Stimulated activated naive CD8-positive, alpha-beta T cell treated with anti-CD3 and anti-CD28 coated beads, Interleukin-15, Interleukin-2, amounts not matched to agents 100 ng/mL and 50 ng/mL, for 24 hours (primary cell): ENCODE measurements at regions not wholly inside any gene's neighbourhood (a gene's known extent, or its start where the extent isn't known, plus 50 kb on each side); places are given as distances from the start of the nearest gene placed in this dataset.

Experiments
- H3K27ac Mint-ChIP-seq: one replicate; pipeline ENCODE4 v1.8.0; 2021; ENCODE audit warnings: mild to moderate bottlenecking, mixed read lengths
- H3K27me3 Mint-ChIP-seq: one replicate; pipeline ENCODE4 v1.8.0; 2021; ENCODE audit warnings: mixed read lengths
- H3K36me3 Mint-ChIP-seq: one replicate; pipeline ENCODE4 v1.8.0; 2021; ENCODE audit warnings: low read depth, mixed read lengths
- H3K4me1 Mint-ChIP-seq: one replicate; pipeline ENCODE4 v1.8.0; 2021; ENCODE audit warnings: low read depth, mixed read lengths
- H3K4me3 Mint-ChIP-seq: one replicate; pipeline ENCODE4 v1.8.0; 2021; ENCODE audit warnings: mild to moderate bottlenecking, mixed read lengths
- H3K9me3 Mint-ChIP-seq: one replicate; pipeline ENCODE4 v1.8.0; 2021; ENCODE audit warnings: mixed read lengths

DNA sequence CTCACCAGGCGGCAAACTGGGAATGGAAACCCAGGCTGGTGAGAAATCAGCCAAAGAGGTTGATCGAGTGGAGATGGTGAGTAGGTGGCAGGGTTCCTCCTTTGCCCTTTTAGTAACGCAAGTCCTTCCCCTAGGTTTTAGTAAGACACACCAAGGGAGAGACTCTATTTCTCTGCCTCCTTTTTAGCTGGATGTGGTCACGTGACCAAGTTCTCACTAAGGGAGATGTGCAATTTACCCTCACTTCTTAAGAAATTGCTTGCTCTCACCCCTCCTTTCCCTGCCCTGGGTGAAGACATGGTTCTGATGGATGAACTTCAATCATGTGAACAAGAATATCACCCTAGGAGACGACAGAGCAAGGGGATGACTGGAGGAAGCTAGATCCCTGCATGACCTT is 99.8 kb upstream of the FOXF1 start:
- Mint-ChIP-seq H3K4me1 (no peaks in the 10 kb centered on the region), H3K27me3 (peaks cover 8% of the 10 kb centered on the region), H3K4me3 (no peak overlapping the region), H3K9me3 (peaks cover 3% of the 10 kb centered on the region), H3K36me3 (no peaks in the 10 kb centered on the region), H3K27ac (no peak overlapping the region)

DNA sequence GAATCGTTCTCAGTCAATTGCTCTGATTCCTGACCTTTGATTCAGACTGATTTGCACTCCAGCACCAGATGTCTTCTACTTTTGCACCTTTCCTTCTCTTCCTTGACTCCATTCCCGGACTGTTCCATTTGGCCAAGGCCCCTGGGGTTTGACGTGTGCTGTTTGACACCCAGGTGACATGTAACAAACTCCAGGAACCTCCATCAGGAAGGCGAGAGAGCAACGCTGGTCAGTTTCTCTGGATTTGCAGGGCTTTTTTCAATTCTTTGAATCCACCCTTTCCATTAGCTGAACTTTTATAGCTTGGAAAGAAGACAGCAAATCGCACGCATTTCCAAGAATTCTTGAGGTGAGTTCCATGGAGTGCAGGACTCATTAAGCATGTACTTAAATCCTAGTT is 98.4 kb upstream of the FOXF1 start:
- no peak overlapping the region for H3K27ac Mint-ChIP-seq
- peaks cover 8% of the 10 kb centered on the region for H3K27me3 Mint-ChIP-seq
- peaks cover 3% of the 10 kb centered on the region for H3K9me3 Mint-ChIP-seq
- H3K4me3 Mint-ChIP-seq: no peak overlapping the region
- no peaks in the 10 kb centered on the region for H3K36me3 Mint-ChIP-seq
- H3K4me1 Mint-ChIP-seq: no peaks in the 10 kb centered on the region

DNA sequence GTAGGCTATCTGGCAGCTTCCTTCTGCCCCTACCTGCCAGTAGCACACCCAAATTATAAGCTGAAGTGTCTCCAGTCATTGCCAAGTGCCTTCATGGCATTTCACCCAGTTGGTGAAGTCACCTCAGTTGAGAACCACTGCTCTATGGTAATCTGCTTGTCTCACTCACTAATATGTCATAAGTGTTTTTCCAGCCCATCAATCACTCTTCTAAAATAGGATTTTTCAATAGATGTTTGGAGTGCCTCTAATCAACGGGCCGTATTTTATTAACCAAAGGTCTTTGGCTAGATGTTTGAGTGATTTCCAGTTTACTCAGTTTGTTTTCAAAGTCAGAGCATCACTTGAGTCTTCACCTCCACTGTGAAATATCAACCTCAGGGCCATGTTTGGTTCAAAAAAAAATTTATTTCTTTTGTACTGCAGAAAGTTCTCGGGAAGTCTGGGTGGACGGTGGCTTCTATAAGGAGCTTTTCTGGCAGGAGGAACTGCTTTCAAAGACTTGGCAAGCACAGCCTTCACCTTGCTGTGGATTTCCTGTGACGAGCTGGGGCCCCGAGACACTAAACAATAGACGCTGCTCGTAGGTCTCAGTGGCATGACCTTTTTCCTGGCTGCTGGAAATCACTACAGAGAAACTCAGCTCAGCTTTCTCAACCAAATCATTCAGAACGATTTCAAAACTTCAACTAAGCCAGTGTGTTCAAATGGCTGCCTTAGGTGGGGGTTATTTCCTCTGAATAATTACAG is 95.2 kb upstream of the FOXF1 start:
- Mint-ChIP-seq H3K27ac (no peak overlapping the region), H3K27me3 (peaks cover 5% of the 10 kb centered on the region), H3K4me3 (no peak overlapping the region), H3K9me3 (peaks cover 3% of the 10 kb centered on the region), H3K36me3 (no peaks in the 10 kb centered on the region), H3K4me1 (no peaks in the 10 kb centered on the region)

DNA sequence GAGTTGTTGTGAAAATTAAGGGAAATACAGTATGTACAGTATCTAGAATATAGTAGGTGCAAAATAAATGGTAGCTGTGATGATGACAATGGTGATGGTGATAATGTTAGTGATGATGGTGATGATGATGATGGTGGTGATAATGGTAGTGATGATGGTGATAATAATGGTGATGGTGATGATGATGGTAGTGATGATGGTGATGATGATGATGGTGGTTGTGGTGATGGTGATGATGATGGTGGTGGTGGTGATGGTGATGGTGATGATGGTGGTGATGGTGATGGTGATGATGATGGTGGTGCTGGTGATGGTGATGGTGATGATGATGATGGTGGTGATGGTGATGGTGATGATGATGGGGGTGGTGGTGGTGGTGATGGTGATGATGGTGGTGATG is 91.3 kb upstream of the FOXF1 start:
- no peaks in the 10 kb centered on the region for H3K4me1 Mint-ChIP-seq
- no peak overlapping the region for H3K4me3 Mint-ChIP-seq
- H3K27me3 Mint-ChIP-seq: no peaks in the 10 kb centered on the region
- H3K27ac Mint-ChIP-seq: no peak overlapping the region
- peaks cover 6% of the 10 kb centered on the region for H3K9me3 Mint-ChIP-seq
- H3K36me3 Mint-ChIP-seq: no peaks in the 10 kb centered on the region

DNA sequence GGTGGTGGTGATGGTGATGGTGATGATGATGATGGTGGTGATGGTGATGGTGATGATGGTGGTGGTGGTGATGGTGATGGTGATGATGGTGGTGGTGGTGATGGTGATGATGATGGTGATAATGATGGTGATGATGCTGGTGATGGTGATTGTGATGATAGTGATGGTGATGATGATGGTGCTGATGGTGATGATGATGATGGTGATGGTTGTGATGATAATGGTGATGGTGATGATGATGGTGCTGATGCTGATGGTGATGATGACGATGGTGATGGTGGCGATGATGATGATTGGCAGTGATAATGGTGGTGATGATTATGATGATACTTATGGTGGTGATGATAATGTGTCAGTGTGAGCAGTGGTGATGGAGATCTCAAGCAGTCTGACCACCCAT is 90.8 kb upstream of the FOXF1 start:
- no peaks in the 10 kb centered on the region for H3K27me3 Mint-ChIP-seq
- peaks cover 6% of the 10 kb centered on the region for H3K9me3 Mint-ChIP-seq
- no peak overlapping the region for H3K27ac Mint-ChIP-seq
- no peak overlapping the region for H3K4me3 Mint-ChIP-seq
- no peaks in the 10 kb centered on the region for H3K36me3 Mint-ChIP-seq
- no peaks in the 10 kb centered on the region for H3K4me1 Mint-ChIP-seq

DNA sequence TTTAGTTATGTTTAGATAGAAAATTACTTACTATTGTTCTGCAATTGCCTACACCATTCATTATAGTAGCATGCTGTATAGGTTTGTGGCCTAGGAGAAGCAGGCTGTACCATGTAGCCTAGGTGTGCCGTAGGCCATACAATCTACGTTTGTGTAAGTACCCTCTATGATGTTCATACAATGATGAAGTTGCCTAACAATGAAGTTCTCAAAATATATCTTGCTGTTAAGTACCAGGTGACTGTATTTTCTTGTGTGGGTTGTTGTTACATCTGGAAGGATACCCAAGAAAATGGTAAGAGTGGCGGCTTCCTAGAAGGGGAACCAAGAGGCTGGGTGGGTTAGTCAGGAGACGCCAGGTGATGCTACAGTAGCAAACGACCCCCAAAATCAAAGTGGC is 88.3 kb upstream of the FOXF1 start:
- H3K27ac Mint-ChIP-seq: no peak overlapping the region
- no peaks in the 10 kb centered on the region for H3K4me1 Mint-ChIP-seq
- no peaks in the 10 kb centered on the region for H3K36me3 Mint-ChIP-seq
- H3K4me3 Mint-ChIP-seq: no peak overlapping the region
- peaks cover 6% of the 10 kb centered on the region for H3K9me3 Mint-ChIP-seq
- no peaks in the 10 kb centered on the region for H3K27me3 Mint-ChIP-seq

GRCh38 chr16:86424398-86424797 is 85.9 kb upstream of the FOXF1 start:
- no peaks in the 10 kb centered on the region for H3K4me1 Mint-ChIP-seq
- H3K27me3 Mint-ChIP-seq: no peaks in the 10 kb centered on the region
- no peak overlapping the region for H3K4me3 Mint-ChIP-seq
- H3K27ac Mint-ChIP-seq: no peak overlapping the region
- peaks cover 6% of the 10 kb centered on the region for H3K9me3 Mint-ChIP-seq
- no peaks in the 10 kb centered on the region for H3K36me3 Mint-ChIP-seq

- Mint-ChIP-seq H3K9me3 (peaks cover 6% of the 10 kb centered on the region), H3K4me1 (no peaks in the 10 kb centered on the region), H3K36me3 (no peaks in the 10 kb centered on the region), H3K27me3 (no peaks in the 10 kb centered on the region), H3K27ac (no peak overlapping the region), H3K4me3 (no peak overlapping the region)
Measured at GRCh38 chr16:86424985-86425384, 85.3 kb upstream of the FOXF1 start.

DNA sequence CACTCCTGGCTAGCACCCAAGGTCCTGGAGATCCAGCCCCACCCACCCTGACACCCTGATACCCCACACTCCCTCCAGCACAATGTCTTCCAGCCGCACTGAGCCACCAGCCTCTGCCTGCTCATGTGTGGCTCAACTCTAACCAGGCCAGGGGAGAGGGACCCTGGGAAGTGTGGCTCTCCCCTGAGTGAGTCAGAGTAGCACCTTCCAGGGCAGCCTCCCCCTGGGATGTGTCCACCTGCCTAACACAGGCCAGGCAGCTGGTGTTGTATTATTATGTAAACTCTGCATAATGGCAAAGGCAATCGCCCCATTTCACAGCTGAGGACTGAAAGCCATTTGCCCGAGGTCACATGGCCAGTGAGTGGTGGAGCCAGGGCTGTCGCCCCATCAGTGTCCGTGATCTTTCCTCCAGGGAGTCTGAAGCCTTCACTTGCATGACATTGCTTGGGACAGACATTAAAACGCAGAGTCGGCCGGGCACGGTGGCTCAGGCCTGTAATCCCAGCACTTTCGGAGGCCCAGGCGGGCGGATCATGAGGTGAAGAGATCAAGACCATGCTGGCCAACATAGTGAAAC is 84.2 kb upstream of the FOXF1 start:
- Mint-ChIP-seq H3K36me3 (no peaks in the 10 kb centered on the region), H3K9me3 (peaks cover 2% of the 10 kb centered on the region), H3K4me1 (no peaks in the 10 kb centered on the region), H3K27me3 (no peaks in the 10 kb centered on the region), H3K27ac (no peak overlapping the region), H3K4me3 (no peak overlapping the region)

DNA sequence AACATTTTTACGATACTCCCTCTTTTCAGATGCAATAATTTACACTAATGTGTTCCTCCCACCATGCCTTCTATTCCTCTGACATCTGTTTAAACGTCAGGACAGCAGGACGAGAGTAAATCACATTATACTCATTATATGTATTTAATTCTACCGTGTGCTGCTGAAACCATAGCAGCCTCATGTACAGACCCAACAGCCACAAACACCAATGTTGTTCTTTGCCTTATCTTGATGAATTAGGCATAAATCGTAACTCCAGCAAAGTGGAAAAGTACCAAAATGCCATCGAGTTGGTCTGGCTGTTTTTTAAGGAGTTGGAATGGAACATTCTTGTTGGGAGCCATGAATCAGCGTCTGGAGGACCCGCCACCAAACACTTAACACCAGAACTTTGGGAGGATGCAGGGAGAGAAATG is 82.9 kb upstream of the FOXF1 start:
- Mint-ChIP-seq H3K27me3 (no peaks in the 10 kb centered on the region), H3K9me3 (no peaks in the 10 kb centered on the region), H3K36me3 (no peaks in the 10 kb centered on the region), H3K27ac (no peak overlapping the region), H3K4me3 (no peak overlapping the region), H3K4me1 (no peaks in the 10 kb centered on the region)

GRCh38 chr16:86428729-86429517 is 81.4 kb upstream of the FOXF1 start:
- no peaks in the 10 kb centered on the region for H3K36me3 Mint-ChIP-seq
- no peaks in the 10 kb centered on the region for H3K4me1 Mint-ChIP-seq
- no peaks in the 10 kb centered on the region for H3K27me3 Mint-ChIP-seq
- H3K27ac Mint-ChIP-seq: no peak overlapping the region
- no peaks in the 10 kb centered on the region for H3K9me3 Mint-ChIP-seq
- no peak overlapping the region for H3K4me3 Mint-ChIP-seq

GRCh38 chr16:86429663-86430062 is 80.7 kb upstream of the FOXF1 start:
- Mint-ChIP-seq H3K4me3 (no peak overlapping the region), H3K36me3 (no peaks in the 10 kb centered on the region), H3K27ac (no peak overlapping the region), H3K9me3 (no peaks in the 10 kb centered on the region), H3K4me1 (no peaks in the 10 kb centered on the region), H3K27me3 (no peaks in the 10 kb centered on the region)

DNA sequence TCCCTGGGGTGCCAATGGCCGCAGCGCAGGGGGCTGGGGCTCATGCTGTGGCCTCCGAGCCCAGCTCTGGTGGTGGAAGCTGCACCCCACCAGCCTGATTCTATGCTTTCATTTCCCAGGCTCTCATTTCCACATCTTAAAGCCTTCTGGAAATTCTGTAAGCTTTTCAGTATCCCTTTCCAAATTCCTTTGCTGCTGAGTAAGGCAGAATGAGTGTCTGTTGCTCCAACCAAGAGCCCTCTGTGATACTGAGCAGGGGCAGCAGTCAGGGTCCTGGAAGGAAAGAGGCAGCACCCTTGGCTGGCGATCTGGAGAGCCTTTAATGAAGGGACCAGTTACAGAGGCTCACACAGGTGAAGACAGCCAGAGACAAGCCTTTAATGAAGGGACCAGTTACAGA is 79.5 kb upstream of the FOXF1 start:
- H3K27ac Mint-ChIP-seq: no peak overlapping the region
- no peaks in the 10 kb centered on the region for H3K9me3 Mint-ChIP-seq
- H3K4me1 Mint-ChIP-seq: no peaks in the 10 kb centered on the region
- no peaks in the 10 kb centered on the region for H3K27me3 Mint-ChIP-seq
- no peak overlapping the region for H3K4me3 Mint-ChIP-seq
- no peaks in the 10 kb centered on the region for H3K36me3 Mint-ChIP-seq

GRCh38 chr16:86431540-86431939 is 78.8 kb upstream of the FOXF1 start:
- Mint-ChIP-seq H3K4me1 (no peaks in the 10 kb centered on the region), H3K36me3 (no peaks in the 10 kb centered on the region), H3K4me3 (no peak overlapping the region), H3K27me3 (no peaks in the 10 kb centered on the region), H3K9me3 (no peaks in the 10 kb centered on the region), H3K27ac (no peak overlapping the region)

DNA sequence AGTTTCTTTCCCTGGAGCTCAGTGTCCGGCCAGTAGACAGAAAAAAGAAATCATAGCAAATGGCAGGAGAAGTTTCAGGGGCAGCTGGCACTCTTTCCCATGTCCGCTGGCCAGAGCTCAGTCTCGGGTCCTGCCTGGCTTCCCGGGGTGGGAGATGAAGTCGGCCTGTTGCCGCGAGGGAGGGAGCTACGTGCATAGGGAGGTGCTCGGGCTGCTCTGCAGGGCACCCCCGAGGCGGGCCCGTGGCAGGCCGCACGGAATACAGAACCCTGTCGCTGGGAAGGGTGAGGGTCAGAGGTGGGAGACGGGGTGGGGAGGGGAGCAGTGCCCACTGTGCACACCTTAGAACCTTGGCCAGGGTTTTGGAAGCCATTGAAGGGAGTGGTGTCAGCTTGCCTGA is 78.3 kb upstream of the FOXF1 start:
- H3K4me1 Mint-ChIP-seq: no peaks in the 10 kb centered on the region
- no peaks in the 10 kb centered on the region for H3K27me3 Mint-ChIP-seq
- H3K27ac Mint-ChIP-seq: no peak overlapping the region
- H3K36me3 Mint-ChIP-seq: no peaks in the 10 kb centered on the region
- H3K9me3 Mint-ChIP-seq: no peaks in the 10 kb centered on the region
- no peak overlapping the region for H3K4me3 Mint-ChIP-seq
